HG03571 (cell line): ENCODE measurements at regions not wholly inside any gene's neighbourhood (a gene's known extent, or its start where the extent isn't known, plus 50 kb on each side); places are given as distances from the start of the nearest gene placed in this dataset.

Experiments used
- ATAC-seq: cut with Tn5 transposase; IDR thresholded peaks from one replicate; pipeline ENCODE4 v1.9.1; 2021; ENCODE audit not compliant: unreplicated experiment

DNA sequence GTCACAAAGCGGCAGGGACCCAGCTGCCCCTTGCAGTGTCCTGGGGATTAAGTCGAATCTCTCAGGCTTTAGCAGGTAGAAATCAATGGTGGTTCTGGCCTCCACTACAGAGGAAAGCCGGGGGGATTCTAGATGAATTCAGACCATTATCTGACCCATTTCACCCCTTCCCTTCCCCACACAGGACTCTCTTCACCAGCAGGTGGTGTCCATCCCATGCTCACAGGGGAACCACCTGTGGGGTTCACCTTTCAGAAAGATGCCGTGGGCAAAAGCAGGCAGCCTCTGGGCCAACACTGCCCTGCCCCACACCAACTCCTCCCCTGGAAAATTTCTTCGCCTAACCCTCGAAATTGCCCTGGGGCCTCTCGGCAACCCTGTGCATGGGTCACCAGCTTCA, 123.8 kb upstream of the GGTLC1 start:
- ATAC-seq, result no peak

DNA sequence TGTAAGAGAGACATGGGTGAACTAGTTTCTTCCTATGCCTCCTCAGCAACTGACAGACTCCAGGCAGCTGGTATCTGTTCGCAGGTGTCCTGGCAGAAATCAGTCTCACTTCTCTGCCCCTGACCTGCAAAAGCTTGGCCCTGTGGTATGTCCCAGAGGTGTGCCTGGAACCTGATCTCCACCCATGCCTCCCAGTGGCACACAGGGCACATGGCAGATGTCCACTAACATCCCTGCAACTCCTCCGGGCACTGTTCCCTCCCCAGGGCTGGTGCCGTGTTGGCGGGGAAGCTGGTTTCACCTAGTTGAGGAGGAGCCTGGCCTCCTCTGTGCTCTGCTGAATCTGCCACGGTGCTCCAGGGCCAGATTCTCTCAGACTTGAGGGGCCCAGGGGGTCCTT, 123.3 kb upstream of the GGTLC1 start:
- ATAC-seq, result no peak

DNA sequence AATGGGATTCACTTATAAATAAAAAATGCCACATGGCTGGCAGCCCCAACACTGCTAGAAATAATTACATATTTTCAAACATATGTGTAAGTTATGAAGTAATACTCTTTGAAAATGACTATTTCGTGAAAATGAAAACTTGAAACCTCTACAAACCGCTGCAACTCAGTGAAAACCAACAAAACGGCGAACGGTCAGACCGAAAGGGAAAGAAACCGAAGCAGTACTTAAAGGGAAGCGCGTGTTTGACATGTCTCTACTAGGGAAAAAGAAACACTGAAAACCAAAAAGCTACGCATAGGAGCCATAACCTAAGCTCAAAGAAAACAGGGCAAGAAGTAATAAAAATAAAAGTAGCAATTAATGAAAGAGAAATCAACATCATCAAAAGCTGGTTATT, 121.0 kb upstream of the GGTLC1 start:
- ATAC-seq, result no peak

DNA sequence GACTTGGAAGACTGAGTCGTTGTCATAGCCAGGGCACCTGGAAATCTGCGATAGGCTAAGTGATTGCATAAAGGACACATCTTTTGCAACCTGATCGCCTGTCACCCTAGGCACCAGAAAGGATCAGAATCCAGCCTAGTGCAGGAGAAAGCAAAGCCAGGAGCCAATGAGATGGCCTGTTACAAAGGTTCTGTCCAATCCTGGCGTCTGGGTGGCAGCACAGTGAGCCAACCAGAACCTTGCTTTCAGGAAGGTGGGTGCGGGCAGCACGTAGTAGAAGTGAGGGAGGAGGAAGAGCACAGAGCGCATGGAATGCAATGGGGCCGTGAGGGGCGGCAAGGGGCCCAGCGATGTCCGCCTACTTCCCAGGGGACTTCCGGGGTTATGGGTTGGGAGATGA, 120.4 kb upstream of the GGTLC1 start:
- no peak for ATAC-seq

DNA sequence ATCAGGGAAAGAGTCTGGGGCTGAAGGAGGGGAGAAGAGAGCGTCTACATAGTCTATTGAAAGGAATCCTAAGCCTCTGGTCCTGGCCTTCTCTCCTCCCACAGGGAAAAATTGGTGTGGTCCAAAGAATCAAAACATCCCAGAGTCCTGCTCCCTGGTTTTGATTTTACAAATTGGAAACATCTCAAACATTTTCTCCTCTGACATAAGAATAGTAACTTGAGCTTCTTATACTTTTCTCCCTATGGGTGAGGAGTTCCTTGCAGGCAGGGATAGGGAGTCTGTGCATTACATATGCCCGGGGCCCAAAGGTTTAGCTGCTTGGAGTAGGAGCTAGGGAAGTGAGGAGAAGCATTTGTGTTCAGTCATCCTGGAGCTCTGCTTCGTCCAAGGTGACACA, 120.0 kb upstream of the GGTLC1 start:
- no peak for ATAC-seq

DNA sequence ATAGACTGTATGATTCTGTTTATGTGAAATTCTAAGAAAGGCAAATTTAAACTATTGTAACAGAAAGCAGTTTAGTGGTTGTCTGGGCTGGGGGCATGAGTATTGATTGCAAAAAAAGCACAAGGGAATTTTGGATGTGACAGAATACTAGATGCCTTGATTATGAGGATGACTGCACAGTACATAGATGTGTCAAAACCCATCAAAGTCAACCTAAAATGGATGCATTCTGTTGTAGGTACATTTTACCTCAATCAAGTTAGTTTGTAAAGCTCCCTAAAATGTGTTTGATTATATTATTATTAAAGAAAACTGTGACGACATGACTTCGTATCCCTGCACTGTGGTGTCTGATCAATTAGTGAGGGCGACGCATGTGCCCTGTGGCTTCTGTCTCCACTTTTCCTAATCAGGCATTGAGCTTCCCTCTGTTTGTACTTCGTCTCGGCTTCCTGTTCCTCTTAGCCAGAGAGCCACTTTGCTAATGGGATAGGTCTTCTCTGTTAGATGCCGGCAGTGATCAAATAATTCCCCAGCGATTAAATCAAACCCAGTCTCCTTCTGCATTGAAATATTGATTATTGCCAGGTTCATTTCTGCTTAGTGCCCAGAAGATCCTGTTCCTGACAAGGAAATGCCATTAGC, 118.3 kb upstream of the GGTLC1 start:
- no peak for ATAC-seq

DNA sequence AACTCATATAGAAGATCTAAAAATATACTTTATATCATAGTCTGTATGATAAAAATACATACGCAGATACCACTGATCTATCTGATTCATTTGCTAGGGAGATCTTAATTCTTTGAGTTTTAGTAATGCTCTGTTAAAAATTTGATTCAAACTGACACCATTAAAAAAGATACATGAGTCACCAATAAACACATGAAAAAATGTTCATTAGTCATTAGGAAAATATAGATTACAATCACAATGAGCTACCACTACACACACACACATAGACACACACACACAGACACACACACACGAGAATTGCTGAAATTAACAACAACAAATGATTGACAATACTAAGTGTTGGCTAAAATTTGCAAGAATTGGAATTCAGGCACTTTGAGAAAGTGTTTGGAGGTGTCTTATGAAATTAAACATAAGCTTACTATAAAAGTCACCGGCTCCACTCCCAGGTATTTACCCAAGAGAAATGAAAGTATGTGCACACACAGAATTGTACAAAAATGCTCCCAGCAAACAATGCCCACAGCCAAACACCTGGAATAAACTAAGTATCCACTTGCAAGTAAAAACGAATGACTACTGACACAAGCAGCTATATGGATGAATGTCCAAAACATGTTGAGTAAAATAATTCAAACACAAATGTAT, 117.7 kb upstream of the GGTLC1 start:
- no peak for ATAC-seq

DNA sequence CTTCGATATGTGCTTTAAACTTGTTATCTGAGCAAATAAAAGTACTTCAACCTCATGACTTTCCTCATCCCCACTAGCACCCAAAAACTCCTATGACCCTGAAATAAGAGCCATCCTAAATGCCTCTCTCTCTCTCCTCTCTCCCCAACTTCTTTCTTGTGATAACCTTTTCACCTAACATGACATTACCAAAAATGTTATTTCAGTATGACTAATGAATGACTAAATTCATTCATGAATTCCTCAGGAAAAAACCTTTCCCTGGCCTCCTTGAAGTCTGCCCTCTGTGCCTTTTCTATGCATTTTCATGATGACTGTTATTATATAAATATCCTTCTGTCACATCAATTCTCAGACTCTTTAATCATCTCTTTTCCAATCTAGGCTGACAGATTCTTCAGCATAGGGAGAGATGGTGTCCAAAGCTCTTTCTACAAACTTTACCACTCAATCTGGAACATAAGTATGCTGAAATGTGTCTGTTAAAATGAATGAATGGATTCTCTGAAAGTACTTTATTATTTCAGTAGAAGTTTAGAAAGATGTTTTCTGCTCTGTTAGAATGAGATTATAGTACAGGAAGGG, 114.3 kb upstream of the GGTLC1 start:
- ATAC-seq, result no peak

DNA sequence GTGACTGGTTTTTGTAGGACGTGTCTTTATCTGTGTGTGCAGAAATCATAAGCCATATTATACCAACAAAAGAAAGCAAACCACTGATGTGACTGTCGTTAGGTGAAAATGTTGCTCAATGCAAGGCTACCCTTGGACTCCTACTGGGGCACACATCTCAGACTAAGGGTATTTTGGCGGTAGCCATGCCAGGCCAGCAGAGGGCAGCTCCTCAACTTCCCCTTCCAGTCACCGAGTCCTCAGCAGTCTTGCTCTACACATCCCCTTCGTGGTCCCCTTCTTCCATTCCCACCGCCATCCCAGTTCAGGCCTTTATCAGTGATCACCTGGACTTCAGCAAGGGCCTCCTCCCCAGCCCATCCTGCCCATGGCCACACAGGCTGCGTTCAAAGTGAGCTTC, 113.7 kb upstream of the GGTLC1 start:
- no peak for ATAC-seq

DNA sequence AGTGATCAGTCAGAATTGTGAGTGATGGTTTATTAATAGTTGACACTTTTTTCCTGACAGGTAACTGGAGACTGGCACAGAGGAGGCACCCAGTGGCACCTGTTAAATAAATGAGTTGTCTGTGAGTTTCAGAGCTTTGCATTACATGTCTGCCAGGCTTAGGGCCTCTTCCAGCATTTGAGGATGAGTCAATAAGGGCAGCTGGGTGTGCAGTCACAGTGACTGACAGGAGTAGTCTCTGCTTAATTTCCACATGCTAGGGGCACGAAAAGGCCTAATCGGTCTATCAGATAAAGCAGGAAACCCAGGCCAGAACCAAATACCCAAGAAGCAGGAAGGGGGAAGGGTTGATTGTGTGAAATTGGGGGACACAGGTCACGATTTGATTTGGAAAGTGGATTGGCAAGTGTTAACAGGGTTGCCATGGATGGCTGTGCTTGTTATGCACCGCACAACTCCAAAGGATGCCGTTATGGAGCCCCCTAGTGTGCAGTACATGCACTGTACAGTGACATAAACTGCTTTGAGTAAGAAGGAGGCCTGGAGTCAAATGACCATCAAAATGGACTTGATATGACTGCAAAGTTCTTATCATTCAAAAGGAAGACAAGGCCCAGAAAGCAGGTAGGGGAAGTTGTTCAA, 111.9 kb upstream of the GGTLC1 start:
- ATAC-seq, result peak; percentile 69

DNA sequence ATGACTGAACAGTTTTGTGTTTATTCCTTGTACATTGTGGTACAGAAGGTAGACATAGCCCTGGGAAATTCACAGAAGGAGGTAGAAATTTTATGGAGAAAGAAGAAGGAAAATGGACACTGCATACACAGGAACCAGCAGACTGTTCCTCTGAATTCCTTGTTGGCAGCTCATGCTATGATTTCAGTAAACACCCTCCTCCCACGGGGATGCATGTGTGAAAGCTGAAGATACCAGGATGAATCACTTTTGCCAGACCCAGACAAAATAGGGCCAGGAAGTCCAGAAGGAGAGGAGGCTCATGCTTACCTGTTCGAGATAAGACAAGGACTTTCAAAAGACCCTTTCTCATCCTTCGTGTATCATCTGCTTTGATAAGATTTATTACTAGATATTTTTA, 110.3 kb upstream of the GGTLC1 start:
- ATAC-seq, result no peak

DNA sequence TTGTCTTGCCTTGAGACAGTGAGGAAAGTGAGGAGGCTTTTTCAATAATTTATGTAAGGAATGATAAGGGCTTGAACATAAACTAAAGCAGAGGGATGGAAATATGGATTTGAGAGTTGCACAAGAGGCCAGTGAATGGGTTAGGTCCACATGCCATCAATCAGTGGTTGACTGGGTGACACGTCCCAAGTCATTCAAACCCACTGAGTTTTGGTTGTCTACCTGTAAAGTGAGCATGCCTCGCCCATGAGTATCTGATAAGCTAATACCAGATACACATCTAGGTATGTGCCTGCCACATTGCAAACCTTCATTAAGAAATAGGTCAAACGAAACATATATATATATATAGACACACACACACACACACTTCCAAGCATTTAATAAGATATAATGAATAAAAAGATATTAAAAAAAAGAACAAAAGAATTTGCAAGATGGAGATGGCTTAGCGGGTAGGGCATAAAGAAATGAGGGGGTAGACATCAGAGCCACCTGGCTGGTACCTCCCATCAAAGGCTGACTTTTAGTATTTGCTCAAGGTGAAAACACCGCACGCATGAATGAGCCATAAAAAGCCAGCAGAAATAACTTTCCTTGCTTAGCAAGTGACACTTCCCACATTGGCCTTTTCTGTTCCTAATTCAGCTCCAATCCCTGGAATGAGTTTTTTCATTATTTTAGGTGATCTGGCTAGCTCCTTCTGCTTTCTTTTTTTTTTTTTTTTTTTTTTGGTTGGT, 109.1 kb upstream of the GGTLC1 start:
- no peak for ATAC-seq

DNA sequence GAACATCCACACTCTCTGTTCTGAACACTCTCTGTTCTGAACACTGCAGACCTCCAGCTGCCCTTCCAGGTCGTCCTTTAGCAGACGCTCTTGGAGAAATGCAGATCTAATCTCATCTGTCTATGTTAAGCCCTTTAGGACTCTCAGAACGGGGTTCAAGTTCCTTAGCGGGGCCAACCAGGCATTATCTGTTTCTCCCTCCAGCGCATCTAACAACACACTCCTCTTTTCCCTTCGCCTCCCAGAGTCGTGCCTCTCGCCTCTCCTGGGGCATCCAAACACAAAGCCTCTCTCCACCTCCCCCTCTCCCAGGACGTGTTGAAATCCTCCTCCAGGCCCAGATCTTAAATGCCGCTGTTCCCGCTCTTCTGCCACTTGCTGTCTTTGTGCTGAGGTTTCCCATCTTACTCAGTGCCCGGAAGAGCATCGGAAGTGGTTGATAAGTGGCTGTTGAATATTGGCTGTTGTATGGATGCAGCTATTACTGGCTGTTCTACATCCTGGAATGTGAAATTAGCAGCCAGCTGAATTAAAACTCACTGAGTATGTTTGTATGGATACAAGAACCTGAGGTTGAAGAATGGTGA, 108.4 kb upstream of the GGTLC1 start:
- no peak for ATAC-seq

DNA sequence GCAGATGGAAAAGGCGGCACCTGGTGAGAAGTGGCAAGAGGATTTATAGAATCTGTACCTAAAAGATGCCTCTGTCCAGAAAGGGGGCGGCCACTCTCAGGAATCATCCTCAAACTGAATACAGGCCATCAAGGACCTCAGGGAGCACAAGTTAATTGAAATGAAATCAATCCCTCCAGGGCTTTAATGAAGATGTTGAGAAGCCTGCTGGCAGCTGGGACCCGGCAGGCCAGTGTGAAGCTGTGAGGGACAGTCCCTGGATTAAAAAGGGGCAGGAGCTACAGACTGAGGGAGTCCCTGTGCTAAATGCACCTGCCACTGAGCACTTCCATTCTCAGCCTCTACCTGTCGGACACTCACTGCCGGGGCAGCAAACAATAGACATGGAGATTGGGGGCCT, 107.7 kb upstream of the GGTLC1 start:
- ATAC-seq, result no peak

DNA sequence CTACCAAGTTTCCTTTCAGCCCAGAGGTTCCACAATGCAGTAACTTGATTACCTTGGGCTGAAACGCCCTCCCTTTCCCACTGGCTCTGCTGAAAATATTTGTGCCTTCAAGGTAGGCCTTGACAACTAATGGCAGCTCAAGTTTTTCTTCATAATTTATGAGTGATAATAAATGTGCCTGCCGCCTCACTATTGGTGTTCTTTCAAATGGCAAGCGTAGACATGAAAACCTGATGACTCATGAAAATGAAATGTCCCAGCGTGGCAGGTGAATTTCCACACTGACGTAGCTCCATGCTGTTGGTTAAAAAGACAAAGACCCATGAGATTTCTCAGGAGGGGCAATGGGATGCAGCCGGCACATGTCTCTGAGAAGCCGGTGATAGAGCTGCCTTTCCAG, 107.2 kb upstream of the GGTLC1 start:
- ATAC-seq, result no peak

DNA sequence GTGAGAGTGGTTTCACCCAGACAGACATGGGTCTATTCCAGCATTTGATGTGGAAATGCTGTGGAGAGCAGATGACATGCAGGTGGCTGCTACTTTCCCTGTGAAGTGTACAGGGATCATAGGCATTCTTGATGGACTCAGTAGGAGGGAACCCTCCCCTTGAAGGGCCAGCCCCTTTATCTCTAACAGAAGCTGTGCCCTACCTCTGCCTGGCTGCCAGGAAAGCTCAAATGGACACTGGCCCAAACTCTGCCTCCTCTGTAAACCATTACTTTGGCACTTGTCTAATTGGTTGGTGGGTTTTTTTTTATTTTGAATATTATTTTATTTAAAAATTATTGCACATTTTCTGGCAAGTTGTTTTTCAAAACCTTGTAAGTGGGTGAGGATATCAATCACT, 106.7 kb upstream of the GGTLC1 start:
- ATAC-seq, result no peak

DNA sequence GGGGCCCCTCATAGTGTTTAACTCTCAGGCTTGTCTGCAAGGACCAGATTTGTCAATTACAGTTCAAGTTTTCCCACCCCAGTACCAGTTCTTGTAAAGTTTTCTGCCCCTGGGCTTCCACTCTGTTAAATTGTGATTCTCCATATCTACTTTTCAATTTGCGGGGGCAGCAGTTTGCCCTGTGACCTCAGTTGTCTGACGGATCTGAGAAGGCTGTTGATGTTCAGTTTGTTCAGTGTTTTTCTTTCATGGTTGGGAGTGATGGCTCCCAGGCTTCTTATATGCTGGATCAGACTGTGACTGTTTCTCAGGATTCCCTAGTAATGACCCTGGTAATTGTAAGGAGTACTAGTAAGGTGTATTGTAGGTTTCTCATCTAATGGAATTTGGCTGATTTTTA, 101.0 kb upstream of the GGTLC1 start:
- ATAC-seq, result no peak

DNA sequence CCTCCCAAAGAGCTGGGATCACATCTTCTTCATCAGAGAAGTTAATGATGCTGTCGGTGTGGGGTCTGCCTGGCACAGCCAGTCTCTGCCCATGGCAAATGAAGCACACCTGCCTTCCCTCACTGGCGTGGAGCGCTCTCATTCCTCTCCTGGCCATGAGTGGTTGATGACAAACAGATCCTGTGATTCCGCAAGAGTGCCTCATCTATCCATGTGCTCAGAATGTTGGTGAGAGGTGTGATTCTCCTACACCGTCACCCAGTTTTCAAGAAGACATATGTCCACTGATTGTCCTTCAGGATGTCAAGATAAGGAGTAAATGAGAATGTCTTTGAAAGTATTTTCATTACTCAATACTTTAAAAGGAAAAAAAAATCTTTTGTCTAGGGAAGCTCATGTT, 97.5 kb upstream of the GGTLC1 start:
- ATAC-seq, result no peak

DNA sequence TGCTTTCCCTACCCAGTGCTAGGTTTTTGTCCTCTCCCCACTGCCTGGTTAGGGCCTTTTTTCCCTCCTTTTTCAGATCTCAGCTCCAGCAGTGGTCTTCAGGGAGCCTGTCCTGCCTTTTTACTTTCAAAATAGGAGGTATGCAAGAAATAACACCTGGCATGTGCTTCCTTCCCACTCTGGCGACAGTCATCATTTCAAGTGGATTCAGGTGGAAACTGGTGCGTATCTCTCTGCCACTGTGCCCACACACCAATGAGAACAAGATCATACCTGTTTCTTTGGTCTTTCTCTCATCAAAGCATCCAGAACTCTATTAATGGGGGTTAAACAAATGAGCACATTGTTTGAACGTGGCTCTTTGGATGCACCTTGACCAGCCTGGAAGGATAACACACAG, 95.7 kb upstream of the GGTLC1 start:
- no peak for ATAC-seq

DNA sequence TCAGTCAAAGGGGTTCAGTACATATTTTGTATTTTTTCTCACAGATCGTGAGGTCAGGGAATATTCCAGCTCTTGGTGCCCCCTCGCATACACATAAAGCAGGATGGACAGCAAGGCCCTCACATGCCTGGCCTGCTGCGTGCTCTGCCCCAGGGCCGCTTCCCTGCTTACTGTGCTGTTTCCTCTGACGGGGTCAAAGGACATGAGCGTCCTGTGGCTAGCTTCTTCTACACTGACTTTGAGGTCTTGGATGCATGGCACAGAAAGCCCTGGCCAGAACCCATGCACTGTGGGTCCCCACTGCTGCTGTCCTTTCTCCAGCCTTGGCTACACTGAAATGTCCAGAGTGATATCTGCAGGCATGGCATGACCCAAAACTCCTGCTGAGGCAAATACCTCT, 92.5 kb upstream of the GGTLC1 start:
- no peak for ATAC-seq

DNA sequence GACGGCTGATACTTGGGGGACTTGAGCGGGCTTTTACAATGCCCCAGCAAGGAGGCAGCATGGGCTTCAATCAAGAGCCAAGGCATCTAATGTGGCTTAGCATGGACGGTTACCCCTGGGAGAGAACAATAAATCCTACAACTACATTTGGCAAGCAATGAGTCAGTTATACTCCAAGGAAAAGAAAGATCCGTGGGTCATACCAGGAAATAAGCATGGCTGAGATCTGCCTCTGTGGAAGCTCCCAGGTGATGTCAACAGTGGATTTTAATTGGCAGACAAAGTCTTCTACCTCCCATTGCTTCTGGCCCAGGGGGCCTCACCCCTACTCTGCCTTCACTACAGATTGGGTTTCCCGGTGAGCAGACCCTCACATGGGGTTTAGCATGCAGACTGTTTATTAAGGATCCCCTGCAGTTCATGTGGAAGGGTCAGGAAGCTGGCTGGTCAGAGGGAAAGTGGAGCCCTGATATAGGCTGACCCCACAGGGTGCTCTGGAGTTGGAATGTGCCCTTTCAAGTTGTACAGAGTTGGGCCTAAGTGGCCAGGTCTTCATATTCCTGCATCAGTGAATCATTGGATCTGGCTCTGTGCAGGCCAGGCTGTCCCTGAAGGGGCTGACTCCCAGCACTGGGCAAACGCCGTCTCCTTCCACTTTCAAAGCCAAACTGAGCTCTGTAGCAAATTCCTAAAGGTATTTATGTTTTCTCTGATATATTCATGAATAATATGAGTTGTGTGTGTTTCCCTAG, 91.3 kb upstream of the GGTLC1 start:
- ATAC-seq, result no peak
